H1 (cell line): ENCODE measurements at regions not wholly inside any gene's neighbourhood (a gene's known extent, or its start where the extent isn't known, plus 50 kb on each side); places are given as distances from the start of the nearest gene placed in this dataset.

ENCODE experiments used
- CTCF ChIA-PET: fragments of 300-600 bp; sonication (Branson Sonifier 250); formaldehyde crosslinking; loops from one replicate; lab custom pipeline; 2021; ENCODE audit not compliant: partially characterized antibody; lab: Charles Lee
- POLR2A ChIA-PET: fragments of 300-600 bp; sonication (Branson Sonifier 250); formaldehyde crosslinking; loops from one replicate; lab custom pipeline; 2021; ENCODE audit warnings: inconsistent platforms; ENCODE audit not compliant: partially characterized antibody; lab: Charles Lee
- DNase-seq, 2 experiments: peaks; one replicate each; pipeline versions ENCODE4 v3.0.0 to v3.0.0-alpha.2; 2010 to 2022; ENCODE audit warnings: low spot score in 2 of 2, low read depth in 1 of 2, mixed read lengths in 1 of 2
- FAIRE-seq: peaks from 2 replicates; lab custom pipeline; 2011; peaks lifted over from hg19 to GRCh38; lab: Jason Lieb, UNC
- H2AFZ ChIP-seq: 2 replicates; pipeline ENCODE4 v1.8.1; 2012; ENCODE audit warnings: low read length, inconsistent platforms
- H2AK5ac ChIP-seq: 2 replicates; pipeline ENCODE4 v1.6.1; 2013; ENCODE audit warnings: low read depth, low read length
- H2BK120ac ChIP-seq: replicated peaks from 2 replicates; pipeline ENCODE3; 2013; ENCODE audit warnings: low read depth, low read length, inconsistent platforms
- H2BK12ac ChIP-seq: 2 replicates; pipeline ENCODE4 v1.6.1; 2013; ENCODE audit warnings: low read depth, low read length
- H2BK15ac ChIP-seq: 2 replicates; pipeline ENCODE4 v1.6.1; 2013; ENCODE audit warnings: low read length
- H2BK20ac ChIP-seq: 2 replicates; pipeline ENCODE4 v1.6.1; 2013; ENCODE audit warnings: low read length
- H2BK5ac ChIP-seq: 2 replicates; pipeline ENCODE4 v1.6.1; 2013; ENCODE audit warnings: low read depth, low read length
- H3K14ac ChIP-seq: 2 replicates; pipeline ENCODE4 v1.6.1; 2013; ENCODE audit warnings: inconsistent platforms; ENCODE audit not compliant: insufficient read length
- H3K18ac ChIP-seq: 2 replicates; pipeline ENCODE4 v1.6.1; 2013; ENCODE audit warnings: low read length; ENCODE audit errors: extremely low read depth
- H3K23ac ChIP-seq: 2 replicates; pipeline ENCODE4 v1.6.1; 2013; ENCODE audit warnings: inconsistent platforms; ENCODE audit not compliant: insufficient read length
- H3K23me2 ChIP-seq: 2 replicates; pipeline ENCODE4 v1.6.1; 2013; ENCODE audit warnings: low read depth, low read length
- H3K27ac ChIP-seq: 2 replicates; pipeline ENCODE4 v1.6.1; 2011; ENCODE audit warnings: low read depth, low read length, inconsistent platforms
- H3K27me3 ChIP-seq, 4 experiments: replicated peaks in 1 of 4; 1 replicate in 1 of 4; 2 replicates in 3 of 4; pipeline versions ENCODE4 v1.6.1 to v1.8.1; 2011 to 2013; ENCODE audit warnings: low read length in 3 of 4, mild to moderate bottlenecking in 3 of 4, inconsistent platforms in 2 of 4, mixed read lengths in 2 of 4, moderate library complexity in 1 of 4; ENCODE audit not compliant: control insufficient read depth in 3 of 4, insufficient read depth in 3 of 4; ENCODE audit errors: extremely low read depth in 1 of 4
- H3K36me3 ChIP-seq, 4 experiments: 2 replicates each; pipeline versions ENCODE4 v1.6.1 to v1.8.1; 2011 to 2013; ENCODE audit warnings: mild to moderate bottlenecking in 4 of 4, low read length in 3 of 4, moderate library complexity in 2 of 4, control low read depth in 1 of 4, inconsistent platforms in 1 of 4; ENCODE audit not compliant: insufficient read depth in 4 of 4, control insufficient read depth in 2 of 4
- H3K4ac ChIP-seq: replicated peaks from 2 replicates; pipeline ENCODE3; 2013; ENCODE audit warnings: low read length, low read depth, mixed read lengths, inconsistent platforms; ENCODE audit not compliant: insufficient read length
- H3K4me1 ChIP-seq, 4 experiments: replicated peaks in 1 of 4; 1 replicate in 1 of 4; 2 replicates in 3 of 4; pipeline versions ENCODE4 v1.6.1 to v1.8.1; 2011 to 2013; ENCODE audit warnings: low read length in 3 of 4, inconsistent platforms in 2 of 4, mixed read lengths in 1 of 4; ENCODE audit not compliant: insufficient read depth in 4 of 4, control insufficient read depth in 3 of 4
- H3K4me2 ChIP-seq, 2 experiments: 2 replicates each; pipeline versions ENCODE4 v1.6.1 to v1.8.1; 2011 to 2013; ENCODE audit warnings: low read depth in 2 of 2, low read length in 2 of 2, control low read depth in 1 of 2, inconsistent platforms in 1 of 2, mild to moderate bottlenecking in 1 of 2; ENCODE audit not compliant: insufficient read depth in 1 of 2
- H3K4me3 ChIP-seq, 4 experiments: fragments of 200-600, 300-600 bp in 1 of 4; sonication (generic), shearing (Covaris generic), sonication (Bioruptor Twin) in 1 of 4; 2 replicates each; pipeline versions ENCODE4 v1.5.1 to v1.8.1; 2011 to 2016; ENCODE audit warnings: low read length in 4 of 4, low read depth in 3 of 4, control low read depth in 2 of 4, inconsistent platforms in 2 of 4, mild to moderate bottlenecking in 2 of 4, mixed read lengths in 1 of 4, moderate library complexity in 1 of 4; ENCODE audit not compliant: insufficient read depth in 2 of 4; ENCODE audit errors: extremely low read depth in 1 of 4
- H3K56ac ChIP-seq: replicated peaks from 2 replicates; pipeline ENCODE3; 2013; ENCODE audit warnings: low read depth, mild to moderate bottlenecking, mixed read lengths, low read length, inconsistent platforms; ENCODE audit not compliant: insufficient read length
- H3K79me1 ChIP-seq: 2 replicates; pipeline ENCODE4 v1.6.1; 2013; ENCODE audit warnings: low read depth, low read length, control low read depth
- H3K79me2 ChIP-seq, 2 experiments: 2 replicates each; pipeline versions ENCODE4 v1.6.1 to v1.8.1; 2012 to 2013; ENCODE audit warnings: low read length in 2 of 2, mild to moderate bottlenecking in 2 of 2, inconsistent platforms in 1 of 2; ENCODE audit not compliant: insufficient read depth in 2 of 2, control insufficient read depth in 1 of 2
- H3K9ac ChIP-seq, 4 experiments: replicated peaks in 1 of 4; 1 replicate in 1 of 4; 2 replicates in 3 of 4; pipeline versions ENCODE4 v1.6.1 to v1.8.1; 2011 to 2013; ENCODE audit warnings: low read depth in 3 of 4, low read length in 3 of 4, control low read depth in 2 of 4, mild to moderate bottlenecking in 2 of 4, moderate library complexity in 2 of 4, inconsistent platforms in 1 of 4; ENCODE audit errors: extremely low read depth in 1 of 4
- H3K9me3 ChIP-seq, 2 experiments: 2 replicates each; pipeline versions ENCODE4 v1.6.1 to v1.8.1; 2012 to 2013; ENCODE audit warnings: mild to moderate bottlenecking in 2 of 2, moderate library complexity in 2 of 2, control low read depth in 1 of 2, inconsistent platforms in 1 of 2, low read depth in 1 of 2, low read length in 1 of 2, mixed read lengths in 1 of 2; ENCODE audit not compliant: insufficient read depth in 2 of 2
- H4K20me1 ChIP-seq, 2 experiments: replicated peaks in 1 of 2; 2 replicates each; pipeline versions ENCODE3 to v1.8.1; 2011 to 2013; ENCODE audit warnings: inconsistent platforms in 2 of 2, low read length in 2 of 2, mild to moderate bottlenecking in 1 of 2; ENCODE audit not compliant: insufficient read depth in 2 of 2, control insufficient read depth in 1 of 2
- H4K5ac ChIP-seq: 2 replicates; pipeline ENCODE4 v1.6.1; 2013; ENCODE audit warnings: low read length, low read depth, mixed read lengths, inconsistent platforms; ENCODE audit not compliant: insufficient read length
- H4K8ac ChIP-seq: 2 replicates; pipeline ENCODE4 v1.8.0; 2013; ENCODE audit warnings: mild to moderate bottlenecking, moderate library complexity, low read length, inconsistent platforms; ENCODE audit not compliant: insufficient read depth; ENCODE audit errors: extremely low read depth
- H4K91ac ChIP-seq: replicated peaks from 2 replicates; pipeline ENCODE3; 2013; ENCODE audit warnings: low read length, mixed read lengths, inconsistent platforms; ENCODE audit not compliant: insufficient read length
- CTCF ChIP-seq, 3 experiments: IDR thresholded peaks; 1 replicate in 2 of 3; 2 replicates in 1 of 3; pipeline versions ENCODE4 v1.5.1 to v1.6.1; 2011; ENCODE audit warnings: low read length in 3 of 3, mild to moderate bottlenecking in 3 of 3, inconsistent platforms in 2 of 3, low read depth in 1 of 3, moderate library complexity in 1 of 3; ENCODE audit not compliant: insufficient read depth in 1 of 3; ENCODE audit errors: control extremely low read depth in 1 of 3
- EZH2 ChIP-seq: fragments of 200-600 bp; sonication (generic); IDR thresholded peaks from 2 replicates; pipeline ENCODE4 v1.7.1; 2012; ENCODE audit warnings: low read depth, mild to moderate bottlenecking, moderate library complexity, low read length, inconsistent platforms; ENCODE audit not compliant: severe bottlenecking
- HDAC6 ChIP-seq: IDR thresholded peaks from one replicate; pipeline ENCODE4 v1.7.1; 2012; ENCODE audit warnings: low read depth, mild to moderate bottlenecking, inconsistent platforms, low read length, moderate library complexity
- NRF1 ChIP-seq: IDR thresholded peaks from 2 replicates; pipeline ENCODE4 v1.6.1; 2011; ENCODE audit warnings: mild to moderate bottlenecking, low read depth, low read length, improper control_type of control experiment
- RAD21 ChIP-seq, 2 experiments: IDR thresholded peaks in 1 of 2; conservative IDR thresholded peaks in 1 of 2; 2 replicates each; pipeline ENCODE4 v1.6.1; 2011; ENCODE audit warnings: low read depth in 2 of 2, low read length in 2 of 2, improper control_type of control experiment in 1 of 2, inconsistent platforms in 1 of 2, mild to moderate bottlenecking in 1 of 2, moderate library complexity in 1 of 2
- TEAD4 ChIP-seq: IDR thresholded peaks from 2 replicates; pipeline ENCODE4 v1.6.1; 2012; ENCODE audit warnings: low read depth, low read length, inconsistent platforms, mixed read lengths
- WGBS, 2 experiments: shearing (Covaris generic) in 1 of 2; methylation state at CpG; one replicate each; pipeline versions ENCODE4 v1.1.6 to v1.1.7; 2013 to 2015; ENCODE audit warnings: low lambda C conversion rate in 2 of 2, mixed read lengths in 2 of 2, inconsistent platforms in 1 of 2, low coverage in 1 of 2, missing lambda C conversion rate in 1 of 2; ENCODE audit not compliant: insufficient replicate concordance in 2 of 2, insufficient coverage in 1 of 2, insufficient read length in 1 of 2; ENCODE audit errors: extremely low coverage in 1 of 2, missing lambda C conversion rate in 1 of 2; 5-methylcytosine and 5-hydroxymethylcytosine counted together

GRCh38 chr6:44657206-44657819, 269.8 kb downstream of the CDC5L start:
- Histone ChIP-seq H2BK120ac (no peak overlapping the region), H3K18ac (0 out of 2 replicates have a peak overlapping the region, but pooled peaks have one; percentile 53), H2BK15ac (no peak overlapping the region; the same call in 1 of the 2 replicates), H2AFZ (no peak overlapping the region), H3K79me2 (no peaks in the 10 kb centered on the region), H3K4me2 (no peak overlapping the region), H3K23ac (no peak overlapping the region), H3K79me1 (no peaks in the 10 kb centered on the region), H4K91ac (peak overlapping the region; percentile 63), H2BK20ac (peak overlapping the region; percentile 82), H4K8ac (no peak overlapping the region), H3K9ac (no peak overlapping the region), H3K4me3 (no peak overlapping the region), H2BK5ac (no peak overlapping the region; the same call in 1 of the 2 replicates), H3K4ac (no peak overlapping the region), H3K4me1 (peaks cover 1 to 10% (median 5%) of the 10 kb centered on the region in 4 experiments; a peak in 6 of 7 replicates), H2AK5ac (peak overlapping the region; percentile 41; the same call in 1 of the 2 replicates), H4K5ac (no peak overlapping the region), H3K27me3 (no peaks in the 10 kb centered on the region; a peak in 1 of 7 replicates), H3K27ac (no peak overlapping the region), H3K23me2 (no peaks in the 10 kb centered on the region), H3K56ac (no peak overlapping the region), H3K36me3 (no peaks in the 10 kb centered on the region), H2BK12ac (no peak overlapping the region; the same call in 1 of the 2 replicates), H4K20me1 (no peaks in the 10 kb centered on the region), H3K14ac (no peak overlapping the region), H3K9me3 (no peaks in the 10 kb centered on the region)
- no peak for DNase-seq
- WGBS, 2 experiments = 91% methylated on average over 10 of the region's 10 CpGs; no CpG with 5 or more reads in 1 of the 2 experiments
- ChIA-PET POLR2A (interaction anchor here (0.6 to 2.2 kb wide), 4 partner anchors 12 to 720 kb away, joined by 3 to 8 read pairs (median 4); partner anchors contain the start of gene SUPT3H), CTCF (interaction anchor here (0.7 to 6.9 kb wide), 26 partner anchors 11 to 1265 kb away, joined by 3 to 64 read pairs (median 8); no protein-coding TSS in a partner anchor)
- no peak for FAIRE-seq
- TF ChIP-seq HDAC6 = no peak
- TF ChIP-seq TEAD4 = no peak
- no peak for TF ChIP-seq NRF1
- TF ChIP-seq RAD21 (IDR thresholded peaks at IDR 0.05 in 1 of 2, conservative IDR thresholded peaks at IDR 0.05 in 1 of 2; ENCODE audit: low read depth in 2 of 2, low read length in 2 of 2) = peak; percentile 41 to 65; a peak in 3 of 4 replicates
- peak; percentile 21 to 27 (median 24); a peak in 3 of 4 replicates for TF ChIP-seq CTCF (IDR thresholded peaks at IDR 0.05; ENCODE audit: control extremely low read depth in 1 of 3, insufficient read depth in 1 of 3, low read depth in 1 of 3, low read length in 3 of 3)
- TF ChIP-seq EZH2 = no peak
- TF ChIP-seq, all 59 proteins: peak for 2
